ENCODE measurements at regions not wholly inside any gene's neighbourhood (a gene's known extent, or its start where the extent isn't known, plus 50 kb on each side); places are given as distances from the start of the nearest gene placed in this dataset.

DNA sequence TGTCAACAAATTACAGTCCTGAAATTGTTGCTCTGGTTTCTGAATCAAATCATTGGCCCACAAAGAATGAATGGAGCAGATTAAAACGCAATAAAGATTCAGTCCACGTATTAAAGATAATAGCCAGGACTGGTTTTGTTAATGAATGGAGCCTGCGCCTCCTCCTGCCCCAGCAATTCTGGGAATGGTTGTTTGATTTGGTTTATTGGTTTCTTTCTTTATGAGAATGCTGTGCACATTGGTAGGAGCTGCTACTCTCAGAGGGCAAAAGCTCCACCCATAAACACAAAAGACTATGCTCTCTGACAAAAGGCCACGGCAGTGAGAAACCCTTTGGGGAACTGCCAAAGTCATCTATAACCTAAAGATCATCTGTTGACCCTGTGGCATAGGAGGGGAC is 261.1 kb downstream of the ABHD5 start:
- Histone ChIP-seq H3K27me3 (ENCODE audit: control insufficient read depth in 1 of 2, insufficient read depth in 2 of 2, low read length in 1 of 2) (no peaks in the 10 kb centered on the region), H3K9me3 (ENCODE audit: control insufficient read depth, low read length) (no peaks in the 10 kb centered on the region), H3K4me3 (ENCODE audit: low read length in 2 of 2) (no peak overlapping the region), H3K4me1 (ENCODE audit: control insufficient read depth in 1 of 2, insufficient read depth in 2 of 2, low read length in 2 of 2) (no peaks in the 10 kb centered on the region), H3K36me3 (ENCODE audit: control insufficient read depth in 1 of 2, insufficient read depth in 2 of 2, low read length in 1 of 2) (no peaks in the 10 kb centered on the region), H3K27ac (ENCODE audit: low read depth in 1 of 2, low read length in 2 of 2) (no peak overlapping the region)
- ATAC-seq (ENCODE audit: low FRiP score) (no peak), DNase-seq (no peak)
- intact Hi-C loops (cut with DNase I): no loop called here
- WGBS, 2 donors: 91 to 94% methylated on average over 4 of the region's 4 CpGs

DNA sequence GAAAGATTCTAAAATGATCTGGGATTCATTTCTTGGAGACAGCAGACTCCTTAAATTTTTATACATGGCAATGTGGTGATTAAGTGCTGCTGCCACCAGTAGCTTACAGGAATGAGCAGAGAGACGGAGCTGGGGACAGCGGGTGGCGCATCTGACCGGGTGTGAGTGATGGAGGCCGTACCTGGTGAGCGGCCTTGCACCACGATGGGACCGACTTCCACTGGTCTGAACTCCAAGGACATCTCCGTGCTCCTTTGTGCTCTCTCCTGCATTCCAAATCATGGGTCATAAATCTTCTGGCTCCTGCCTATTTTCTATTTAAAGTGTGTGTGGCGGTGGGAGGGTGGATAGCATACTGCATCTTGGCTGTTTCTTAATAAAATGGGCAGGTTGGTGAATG is 262.6 kb downstream of the ABHD5 start:
- H3K27ac ChIP-seq (ENCODE audit: low read depth in 1 of 2, low read length in 2 of 2): no peak overlapping the region
- no peak overlapping the region for H3K4me3 ChIP-seq (ENCODE audit: low read length in 2 of 2)
- no peaks in the 10 kb centered on the region for H3K36me3 ChIP-seq (ENCODE audit: control insufficient read depth in 1 of 2, insufficient read depth in 2 of 2, low read length in 1 of 2)
- no peak for ATAC-seq (ENCODE audit: low FRiP score)
- intact Hi-C loops (cut with DNase I): no loop called here
- DNase-seq: no peak
- no peaks in the 10 kb centered on the region for H3K4me1 ChIP-seq (ENCODE audit: control insufficient read depth in 1 of 2, insufficient read depth in 2 of 2, low read length in 2 of 2)
- 87 to 92% methylated on average over 10 of the region's 10 CpGs for WGBS, 2 donors
- no peaks in the 10 kb centered on the region for H3K27me3 ChIP-seq (ENCODE audit: control insufficient read depth in 1 of 2, insufficient read depth in 2 of 2, low read length in 1 of 2)
- H3K9me3 ChIP-seq (ENCODE audit: control insufficient read depth, low read length): no peaks in the 10 kb centered on the region

DNA sequence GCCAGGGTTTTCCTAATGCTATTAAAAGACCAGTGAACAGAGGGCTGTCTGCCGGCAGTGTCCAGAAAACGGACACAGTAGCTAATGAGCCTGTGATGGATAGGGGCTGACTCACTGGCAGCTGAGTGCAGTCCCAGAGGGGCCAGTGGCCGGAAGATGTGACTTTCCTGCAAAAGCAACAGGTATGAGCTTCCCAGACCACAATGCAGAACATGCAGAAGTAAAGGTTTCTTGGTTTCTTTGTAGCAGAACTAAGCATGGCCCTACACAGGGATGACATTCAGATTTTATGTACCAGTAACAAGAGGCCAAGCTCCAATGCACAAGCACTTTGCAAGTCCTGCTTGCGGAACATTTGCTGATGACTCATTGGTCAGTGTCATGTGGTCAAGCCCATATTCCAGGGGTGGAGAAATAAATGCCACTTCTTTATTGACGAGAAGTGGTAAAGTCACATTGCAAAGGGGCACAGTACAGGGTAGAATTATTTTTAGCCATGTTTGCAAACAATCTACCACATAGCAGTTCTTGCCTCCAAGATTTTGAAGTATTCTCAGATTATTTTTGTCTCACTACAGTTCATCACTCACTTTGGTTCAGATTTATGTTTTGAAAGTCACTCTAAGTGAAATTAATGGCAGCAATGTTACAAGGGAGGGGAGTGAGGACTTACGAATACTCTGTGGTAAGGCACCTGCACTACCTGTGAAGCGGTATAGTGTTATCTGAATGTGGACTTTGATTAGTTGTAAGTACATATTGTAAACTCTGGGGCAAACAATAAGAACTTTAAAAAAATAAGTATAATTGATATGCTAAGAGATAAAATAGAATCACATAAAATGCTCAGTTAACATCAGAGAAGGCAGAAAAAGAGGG is 263.3 kb downstream of the ABHD5 start:
- no peak overlapping the region for H3K4me3 ChIP-seq (ENCODE audit: low read length in 2 of 2)
- no peaks in the 10 kb centered on the region for H3K9me3 ChIP-seq (ENCODE audit: control insufficient read depth, low read length)
- no peaks in the 10 kb centered on the region for H3K36me3 ChIP-seq (ENCODE audit: control insufficient read depth in 1 of 2, insufficient read depth in 2 of 2, low read length in 1 of 2)
- H3K4me1 ChIP-seq (ENCODE audit: control insufficient read depth in 1 of 2, insufficient read depth in 2 of 2, low read length in 2 of 2): no peaks in the 10 kb centered on the region
- no peaks in the 10 kb centered on the region for H3K27me3 ChIP-seq (ENCODE audit: control insufficient read depth in 1 of 2, insufficient read depth in 2 of 2, low read length in 1 of 2)
- DNase-seq (no peak), ATAC-seq (ENCODE audit: low FRiP score) (no peak)
- intact Hi-C loops (cut with DNase I): no loop called here
- H3K27ac ChIP-seq (ENCODE audit: low read depth in 1 of 2, low read length in 2 of 2): no peak overlapping the region
- WGBS, 2 donors: 44% methylated on average over 7 of the region's 7 CpGs

DNA sequence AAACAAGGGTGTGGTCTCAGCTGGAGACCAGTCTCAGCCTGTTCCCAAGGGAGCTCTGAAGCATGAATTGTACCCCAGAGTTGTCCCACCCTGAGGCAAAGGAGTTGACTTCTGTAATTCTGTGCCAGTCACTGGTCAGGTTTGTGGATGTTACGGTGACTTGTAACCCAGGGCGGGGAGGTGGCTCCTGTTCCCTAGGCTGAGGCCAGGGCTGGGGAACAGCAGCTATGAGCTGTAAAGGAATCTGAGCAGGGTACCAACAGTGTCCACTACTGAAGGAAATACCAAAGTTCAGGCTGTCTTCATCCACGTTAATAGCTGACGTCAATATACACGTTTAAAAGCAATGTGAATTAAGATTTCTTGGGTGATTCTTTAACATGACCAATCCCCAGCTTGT is 266.2 kb downstream of the ABHD5 start:
- H3K36me3 ChIP-seq (ENCODE audit: control insufficient read depth in 1 of 2, insufficient read depth in 2 of 2, low read length in 1 of 2): no peaks in the 10 kb centered on the region
- H3K4me1 ChIP-seq (ENCODE audit: control insufficient read depth in 1 of 2, insufficient read depth in 2 of 2, low read length in 2 of 2): no peaks in the 10 kb centered on the region
- no peaks in the 10 kb centered on the region for H3K9me3 ChIP-seq (ENCODE audit: control insufficient read depth, low read length)
- DNase-seq (no peak), ATAC-seq (ENCODE audit: low FRiP score) (no peak)
- no peak overlapping the region for H3K27ac ChIP-seq (ENCODE audit: low read depth in 1 of 2, low read length in 2 of 2)
- H3K4me3 ChIP-seq (ENCODE audit: low read length in 2 of 2): no peak overlapping the region
- intact Hi-C loops (cut with DNase I): no loop called here
- no peaks in the 10 kb centered on the region for H3K27me3 ChIP-seq (ENCODE audit: control insufficient read depth in 1 of 2, insufficient read depth in 2 of 2, low read length in 1 of 2)
- WGBS, 2 donors: 89 to 92% methylated on average over 5 of the region's 5 CpGs

DNA sequence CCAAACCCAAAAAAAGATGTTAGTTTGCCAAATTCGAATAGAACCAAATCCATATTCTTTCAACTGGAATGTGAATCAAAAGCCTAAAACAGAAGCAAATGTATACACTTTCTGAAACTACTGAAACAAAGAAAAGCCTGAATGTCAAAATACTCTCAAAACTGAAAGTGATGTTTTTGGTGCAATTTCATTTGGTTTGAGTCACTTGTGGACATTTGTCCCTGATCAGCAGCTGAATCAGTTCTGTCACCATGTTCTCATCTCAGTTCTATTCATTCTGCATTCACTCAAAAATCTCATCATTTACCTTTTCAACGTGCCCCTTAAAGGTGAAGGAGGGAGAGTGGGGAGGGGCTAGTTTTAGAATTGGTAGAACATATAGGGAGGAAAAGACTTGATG is 266.8 kb downstream of the ABHD5 start:
- WGBS, 2 donors: 67 to 71% methylated on average over 2 of the region's 2 CpGs
- no peak overlapping the region for H3K27ac ChIP-seq (ENCODE audit: low read depth in 1 of 2, low read length in 2 of 2)
- H3K9me3 ChIP-seq (ENCODE audit: control insufficient read depth, low read length): no peaks in the 10 kb centered on the region
- DNase-seq: no peak
- H3K36me3 ChIP-seq (ENCODE audit: control insufficient read depth in 1 of 2, insufficient read depth in 2 of 2, low read length in 1 of 2): no peaks in the 10 kb centered on the region
- H3K4me1 ChIP-seq (ENCODE audit: control insufficient read depth in 1 of 2, insufficient read depth in 2 of 2, low read length in 2 of 2): no peaks in the 10 kb centered on the region
- H3K4me3 ChIP-seq (ENCODE audit: low read length in 2 of 2): no peak overlapping the region
- no peak for ATAC-seq (ENCODE audit: low FRiP score)
- H3K27me3 ChIP-seq (ENCODE audit: control insufficient read depth in 1 of 2, insufficient read depth in 2 of 2, low read length in 1 of 2): no peaks in the 10 kb centered on the region
- intact Hi-C loops (cut with DNase I): no loop called here

DNA sequence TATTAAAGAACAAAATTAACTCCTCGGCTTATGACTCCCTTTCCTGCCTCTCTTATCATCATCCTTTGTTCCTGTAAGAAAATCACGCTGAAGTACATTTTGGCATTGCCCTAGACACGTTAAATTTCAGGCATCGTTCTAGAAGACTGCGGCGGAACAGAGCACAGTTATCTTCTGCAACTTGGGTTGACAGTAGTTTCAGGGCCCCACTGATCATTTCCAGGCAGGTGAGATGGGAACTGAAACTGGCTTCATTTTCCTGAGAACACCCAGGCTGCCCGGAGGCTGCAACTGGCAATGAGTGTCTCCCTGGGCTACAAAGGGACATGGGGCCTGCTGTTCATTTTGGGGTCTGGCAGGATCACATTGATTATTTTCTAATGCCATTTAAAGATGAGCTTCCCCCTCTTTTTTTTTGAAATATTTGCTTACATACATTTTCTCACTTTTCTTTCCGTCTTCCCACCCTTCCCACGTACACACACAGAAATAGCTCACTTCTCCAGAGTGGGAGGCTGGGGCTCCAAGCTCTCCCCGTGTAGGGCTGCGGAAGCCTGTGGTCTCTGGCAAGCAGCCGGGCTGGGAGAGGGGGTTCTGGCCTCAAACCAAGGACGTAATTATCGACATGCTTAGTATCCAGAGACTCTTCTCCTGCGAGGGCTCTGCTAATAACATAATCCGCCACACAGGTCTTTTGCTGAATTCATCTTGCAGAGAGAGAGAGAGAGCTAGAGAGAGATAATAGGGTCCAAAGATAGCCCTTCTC is 267.4 kb downstream of the ABHD5 start:
- intact Hi-C loops (cut with DNase I): no loop called here
- Histone ChIP-seq H3K4me1 (ENCODE audit: control insufficient read depth in 1 of 2, insufficient read depth in 2 of 2, low read length in 2 of 2) (no peaks in the 10 kb centered on the region), H3K36me3 (ENCODE audit: control insufficient read depth in 1 of 2, insufficient read depth in 2 of 2, low read length in 1 of 2) (no peaks in the 10 kb centered on the region), H3K27me3 (ENCODE audit: control insufficient read depth in 1 of 2, insufficient read depth in 2 of 2, low read length in 1 of 2) (no peaks in the 10 kb centered on the region), H3K27ac (ENCODE audit: low read depth in 1 of 2, low read length in 2 of 2) (no peak overlapping the region), H3K4me3 (ENCODE audit: low read length in 2 of 2) (no peak overlapping the region), H3K9me3 (ENCODE audit: control insufficient read depth, low read length) (no peaks in the 10 kb centered on the region)
- ATAC-seq (ENCODE audit: low FRiP score): no peak
- no peak for DNase-seq
- whole genome bisulfite sequencing, 2 donors: 89% methylated on average over 16 of the region's 16 CpGs

DNA sequence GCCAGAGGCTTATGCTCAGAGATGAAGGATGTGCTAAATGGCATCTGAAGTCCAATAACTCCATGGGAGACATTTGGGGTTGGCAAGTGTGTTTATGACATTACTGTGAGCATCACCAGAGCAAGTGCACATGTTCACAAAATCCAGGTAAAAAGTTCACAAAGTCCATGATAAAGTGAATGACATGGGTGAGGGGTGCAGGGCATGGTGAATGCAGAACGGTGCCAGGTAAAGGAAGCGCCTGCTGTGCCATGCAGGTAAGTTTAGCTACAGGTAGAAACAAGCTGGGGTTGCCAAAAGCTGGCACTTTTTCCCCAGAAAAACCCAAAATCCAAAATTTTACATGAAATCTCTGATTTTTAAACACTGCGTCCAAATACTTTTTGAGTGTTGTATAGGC is 268.2 kb downstream of the ABHD5 start:
- H3K9me3 ChIP-seq (ENCODE audit: control insufficient read depth, low read length): no peaks in the 10 kb centered on the region
- H3K4me3 ChIP-seq (ENCODE audit: low read length in 2 of 2): no peak overlapping the region
- ATAC-seq (ENCODE audit: low FRiP score) (no peak), DNase-seq (no peak)
- intact Hi-C loops (cut with DNase I): no loop called here
- H3K27ac ChIP-seq (ENCODE audit: low read depth in 1 of 2, low read length in 2 of 2): no peak overlapping the region
- no peaks in the 10 kb centered on the region for H3K36me3 ChIP-seq (ENCODE audit: control insufficient read depth in 1 of 2, insufficient read depth in 2 of 2, low read length in 1 of 2)
- no peaks in the 10 kb centered on the region for H3K27me3 ChIP-seq (ENCODE audit: control insufficient read depth in 1 of 2, insufficient read depth in 2 of 2, low read length in 1 of 2)
- 96 to 97% methylated on average over 3 of the region's 3 CpGs for WGBS, 2 donors
- no peaks in the 10 kb centered on the region for H3K4me1 ChIP-seq (ENCODE audit: control insufficient read depth in 1 of 2, insufficient read depth in 2 of 2, low read length in 2 of 2)

DNA sequence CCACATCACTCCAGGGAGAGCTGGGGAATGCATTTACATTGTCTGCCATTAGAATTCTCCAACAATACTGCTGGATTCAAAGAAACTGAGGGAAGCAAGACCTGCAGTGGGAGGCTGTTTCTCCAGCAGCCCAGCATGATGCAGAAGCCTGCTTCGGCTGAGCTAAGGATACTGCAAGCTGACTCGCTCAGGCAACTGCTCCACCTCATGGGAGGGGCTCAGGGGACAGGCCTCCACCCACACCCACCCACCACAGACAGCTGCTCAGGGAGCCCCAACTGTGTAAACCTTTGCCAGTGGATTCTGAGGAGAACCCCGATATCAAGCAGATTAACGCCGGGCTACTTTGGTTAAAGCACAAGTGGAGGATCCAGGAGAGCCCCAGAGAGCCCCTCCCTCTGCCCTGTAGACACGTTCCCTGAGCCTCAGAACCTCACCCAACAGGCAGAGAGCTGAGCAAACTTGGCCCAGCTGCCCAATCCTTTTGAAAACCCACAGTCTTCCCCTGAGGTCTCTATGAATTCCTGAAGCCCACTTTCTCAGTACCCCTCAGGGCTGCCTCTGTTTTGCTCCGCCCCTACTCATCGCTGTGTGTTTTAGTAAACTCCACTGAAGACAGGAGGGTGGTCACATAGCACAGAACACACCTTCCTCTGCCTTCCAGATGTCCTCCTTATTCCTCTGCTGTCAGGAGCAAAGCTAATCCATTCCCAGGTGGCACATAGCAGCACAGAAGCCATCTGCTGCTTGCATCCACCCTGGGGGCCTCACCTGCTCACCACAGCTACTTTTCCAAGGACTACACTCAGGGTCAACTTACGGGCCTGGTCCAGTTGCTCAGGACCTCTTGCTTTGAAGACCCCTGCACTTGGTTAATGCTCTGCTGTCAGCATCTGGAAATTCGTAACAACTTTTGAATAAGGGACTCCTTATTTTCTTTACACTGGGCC is 269.0 kb downstream of the ABHD5 start:
- no peaks in the 10 kb centered on the region for H3K36me3 ChIP-seq (ENCODE audit: control insufficient read depth in 1 of 2, insufficient read depth in 2 of 2, low read length in 1 of 2)
- no peak overlapping the region for H3K4me3 ChIP-seq (ENCODE audit: low read length in 2 of 2)
- H3K9me3 ChIP-seq (ENCODE audit: control insufficient read depth, low read length): no peaks in the 10 kb centered on the region
- intact Hi-C loops (cut with DNase I): no loop called here
- no peaks in the 10 kb centered on the region for H3K27me3 ChIP-seq (ENCODE audit: control insufficient read depth in 1 of 2, insufficient read depth in 2 of 2, low read length in 1 of 2)
- 71 to 76% methylated on average over 10 of the region's 10 CpGs for WGBS, 2 donors
- no peaks in the 10 kb centered on the region for H3K4me1 ChIP-seq (ENCODE audit: control insufficient read depth in 1 of 2, insufficient read depth in 2 of 2, low read length in 2 of 2)
- ATAC-seq (ENCODE audit: low FRiP score) (no peak), DNase-seq (no peak)
- H3K27ac ChIP-seq (ENCODE audit: low read depth in 1 of 2, low read length in 2 of 2): no peak overlapping the region
